Activated naive CD4-positive, alpha-beta T cell treated with anti-CD3 and anti-CD28 coated beads, Interleukin-2, amount 10 ng/mL, durations not matched to agents 7 days and 5 days (primary cell): ENCODE measurements at regions not wholly inside any gene's neighbourhood (a gene's known extent, or its start where the extent isn't known, plus 50 kb on each side); places are given as distances from the start of the nearest gene placed in this dataset.

Experiments used
- CTCF ChIA-PET: fragments of 350-600 bp; sonication (Branson Sonifier 250); formaldehyde crosslinking; loops from one replicate; lab custom pipeline; 2021; ENCODE audit warnings: antibody characterized with exemption; lab: Charles Lee
- DNase-seq: peaks from one replicate; pipeline ENCODE4 v3.0.0-alpha.2; 2020
- H3K27ac Mint-ChIP-seq: one replicate; pipeline ENCODE4 v1.8.0; 2021; ENCODE audit warnings: mild to moderate bottlenecking, moderate library complexity, mixed read lengths
- H3K27me3 Mint-ChIP-seq: one replicate; pipeline ENCODE4 v1.8.0; 2021; ENCODE audit warnings: mild to moderate bottlenecking, mixed read lengths
- H3K36me3 Mint-ChIP-seq: one replicate; pipeline ENCODE4 v1.8.0; 2021; ENCODE audit warnings: mixed read lengths
- H3K4me1 Mint-ChIP-seq: one replicate; pipeline ENCODE4 v1.8.0; 2021; ENCODE audit warnings: mixed read lengths
- H3K4me3 Mint-ChIP-seq: one replicate; pipeline ENCODE4 v1.8.0; 2021; ENCODE audit warnings: mild to moderate bottlenecking, moderate library complexity, mixed read lengths
- H3K9me3 Mint-ChIP-seq: one replicate; pipeline ENCODE4 v1.8.0; 2021; ENCODE audit warnings: mixed read lengths

- Mint-ChIP-seq H3K36me3 (no peaks in the 10 kb centered on the region), H3K27me3 (no peaks in the 10 kb centered on the region), H3K4me3 (no peak overlapping the region), H3K27ac (no peak overlapping the region), H3K4me1 (no peaks in the 10 kb centered on the region), H3K9me3 (no peaks in the 10 kb centered on the region)
- CTCF ChIA-PET, result no interaction called here
- DNase-seq, result no peak
Observed at GRCh38 chrX:43566170-43566569, 89.9 kb upstream of the MAOA start.

DNA sequence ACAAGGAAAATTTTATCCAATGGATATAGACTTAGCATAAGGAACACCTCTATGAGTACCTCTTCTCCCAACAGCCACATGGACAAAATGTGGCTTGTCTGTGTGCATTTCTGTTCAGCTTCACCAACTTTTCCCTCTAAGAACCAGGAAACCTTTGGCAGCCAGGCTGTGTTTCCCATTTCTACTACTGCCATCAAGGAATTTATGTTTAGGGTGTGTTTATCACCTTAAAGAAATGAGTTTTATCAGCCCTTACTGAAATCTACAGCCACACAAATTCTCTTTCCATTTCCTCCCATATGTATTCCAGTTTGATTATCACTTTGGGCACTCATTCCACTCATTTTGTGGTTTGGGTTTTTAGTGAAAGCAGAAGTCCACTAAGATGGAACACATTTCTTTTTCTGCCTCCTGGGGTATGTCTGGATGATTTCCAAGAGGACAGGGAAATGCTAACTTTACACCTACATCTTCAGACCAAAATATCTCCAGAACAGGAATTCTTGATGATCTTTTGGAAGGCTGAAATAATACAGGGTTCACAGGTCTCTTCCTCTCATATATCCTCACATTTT, 82.6 kb upstream of the MAOA start:
- CTCF ChIA-PET, result no interaction called here
- no peak for DNase-seq
- H3K27ac Mint-ChIP-seq, result no peak overlapping the region

DNA sequence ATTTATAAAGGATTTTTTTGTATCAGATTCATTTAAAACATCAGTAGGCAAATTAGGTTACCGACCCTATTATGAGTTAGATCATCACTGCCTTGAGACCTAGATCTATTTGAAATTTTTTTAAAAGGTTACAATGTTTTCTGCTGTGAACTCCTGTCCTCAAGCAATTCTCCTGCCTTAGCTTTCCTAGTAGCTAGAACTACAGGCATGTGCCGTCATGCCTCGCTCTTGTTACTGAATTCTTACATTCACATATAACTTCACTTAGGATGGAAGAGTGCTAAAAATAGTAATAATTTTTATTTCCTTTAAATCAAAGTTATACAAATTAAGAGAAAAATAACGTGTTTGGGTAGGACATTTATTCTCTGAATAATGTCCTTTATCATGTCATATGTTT, 75.5 kb upstream of the MAOA start:
- H3K27ac Mint-ChIP-seq, result no peak overlapping the region
- no peak overlapping the region for H3K4me3 Mint-ChIP-seq

More for the DNA sequence above, 82.6 kb upstream of the MAOA start:
- no peaks in the 10 kb centered on the region for H3K36me3 Mint-ChIP-seq
- no peaks in the 10 kb centered on the region for H3K27me3 Mint-ChIP-seq
- H3K4me3 Mint-ChIP-seq, result no peak overlapping the region
- H3K4me1 Mint-ChIP-seq, result no peaks in the 10 kb centered on the region
- no peaks in the 10 kb centered on the region for H3K9me3 Mint-ChIP-seq

GRCh38 chrX:43581167-43581566, 74.9 kb upstream of the MAOA start:
- Mint-ChIP-seq H3K36me3 (no peaks in the 10 kb centered on the region), H3K27me3 (peaks cover 4% of the 10 kb centered on the region), H3K4me3 (no peak overlapping the region), H3K27ac (no peak overlapping the region), H3K9me3 (no peaks in the 10 kb centered on the region), H3K4me1 (no peaks in the 10 kb centered on the region)
- CTCF ChIA-PET, result no interaction called here
- DNase-seq, result no peak

More for the DNA sequence above, 75.5 kb upstream of the MAOA start:
- CTCF ChIA-PET, result no interaction called here
- DNase-seq, result no peak
- Mint-ChIP-seq H3K36me3 (no peaks in the 10 kb centered on the region), H3K9me3 (no peaks in the 10 kb centered on the region), H3K27me3 (peaks cover 4% of the 10 kb centered on the region), H3K4me1 (no peaks in the 10 kb centered on the region)

- Mint-ChIP-seq H3K9me3 (no peaks in the 10 kb centered on the region), H3K27me3 (peaks cover 4% of the 10 kb centered on the region), H3K36me3 (no peaks in the 10 kb centered on the region), H3K27ac (no peak overlapping the region), H3K4me1 (no peaks in the 10 kb centered on the region), H3K4me3 (no peak overlapping the region)
- no peak for DNase-seq
- CTCF ChIA-PET, result no interaction called here
Observed at GRCh38 chrX:43581888-43582539, 74.1 kb upstream of the MAOA start.

DNA sequence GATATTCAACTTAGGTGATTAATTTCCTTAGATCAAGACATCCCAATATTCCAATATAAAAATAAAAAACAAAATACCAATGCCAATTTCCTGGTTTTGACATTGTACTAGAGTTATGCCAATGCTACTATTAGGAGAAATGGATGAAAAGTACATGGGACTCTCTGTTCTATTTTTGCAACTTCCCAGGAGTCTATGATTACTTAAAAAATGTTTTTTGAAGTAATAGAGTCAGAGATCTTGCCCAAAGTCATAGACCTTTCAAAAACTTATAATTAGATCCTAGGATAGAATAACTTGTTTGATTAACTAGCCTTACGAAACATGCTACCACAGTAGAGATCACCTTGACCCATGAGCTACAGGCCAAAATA, 73.6 kb upstream of the MAOA start:
- DNase-seq, result no peak
- Mint-ChIP-seq H3K36me3 (no peaks in the 10 kb centered on the region), H3K27me3 (peaks cover 4% of the 10 kb centered on the region), H3K4me3 (no peak overlapping the region), H3K27ac (no peak overlapping the region), H3K4me1 (no peaks in the 10 kb centered on the region), H3K9me3 (no peaks in the 10 kb centered on the region)
- CTCF ChIA-PET, result no interaction called here

GRCh38 chrX:43585922-43586321, 70.2 kb upstream of the MAOA start:
- Mint-ChIP-seq H3K9me3 (no peaks in the 10 kb centered on the region), H3K27me3 (no peaks in the 10 kb centered on the region), H3K4me3 (no peak overlapping the region), H3K27ac (no peak overlapping the region), H3K4me1 (no peaks in the 10 kb centered on the region), H3K36me3 (no peaks in the 10 kb centered on the region)
- CTCF ChIA-PET, result no interaction called here
- DNase-seq, result no peak

GRCh38 chrX:43586830-43587229, 69.3 kb upstream of the MAOA start:
- H3K4me1 Mint-ChIP-seq, result no peaks in the 10 kb centered on the region
- no peak for DNase-seq
- no peak overlapping the region for H3K4me3 Mint-ChIP-seq
- H3K27ac Mint-ChIP-seq, result no peak overlapping the region
- no peaks in the 10 kb centered on the region for H3K9me3 Mint-ChIP-seq
- no peaks in the 10 kb centered on the region for H3K36me3 Mint-ChIP-seq
- H3K27me3 Mint-ChIP-seq, result no peaks in the 10 kb centered on the region
- CTCF ChIA-PET, result no interaction called here

DNA sequence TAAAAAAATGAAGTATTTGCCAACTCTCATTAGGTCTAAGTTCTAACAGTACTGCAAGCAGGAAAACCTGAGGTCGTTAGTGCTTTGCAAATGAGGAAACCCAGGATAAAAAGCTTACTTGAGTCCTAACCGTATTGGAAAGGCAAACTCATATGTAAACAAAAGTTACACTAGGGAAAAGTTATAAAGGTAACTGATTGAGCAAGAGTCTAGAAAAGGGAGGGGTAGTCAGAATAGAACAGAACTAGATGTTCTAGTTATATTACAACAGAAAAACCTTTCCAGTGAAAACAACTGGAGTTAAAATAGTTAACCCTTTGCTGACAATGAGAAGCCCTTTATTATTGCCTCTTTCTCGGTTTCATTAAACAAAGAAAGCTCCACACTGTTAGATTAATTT, 66.4 kb upstream of the MAOA start:
- Mint-ChIP-seq H3K4me3 (no peak overlapping the region), H3K36me3 (no peaks in the 10 kb centered on the region), H3K27me3 (no peaks in the 10 kb centered on the region), H3K9me3 (no peaks in the 10 kb centered on the region), H3K27ac (no peak overlapping the region), H3K4me1 (no peaks in the 10 kb centered on the region)
- no peak for DNase-seq
- CTCF ChIA-PET, result interaction anchor here (0.6 kb wide), 1 partner anchor 232 kb away, joined by 3 read pairs; no protein-coding TSS in a partner anchor

- H3K27me3 Mint-ChIP-seq, result no peaks in the 10 kb centered on the region
- DNase-seq, result no peak
- H3K4me1 Mint-ChIP-seq, result no peaks in the 10 kb centered on the region
- H3K4me3 Mint-ChIP-seq, result no peak overlapping the region
- no peak overlapping the region for H3K27ac Mint-ChIP-seq
- CTCF ChIA-PET, result interaction anchor here (0.6 kb wide), 1 partner anchor 232 kb away, joined by 3 read pairs; no protein-coding TSS in a partner anchor
- no peaks in the 10 kb centered on the region for H3K36me3 Mint-ChIP-seq
- H3K9me3 Mint-ChIP-seq, result no peaks in the 10 kb centered on the region
Observed at GRCh38 chrX:43590150-43590549, 65.9 kb upstream of the MAOA start.

DNA sequence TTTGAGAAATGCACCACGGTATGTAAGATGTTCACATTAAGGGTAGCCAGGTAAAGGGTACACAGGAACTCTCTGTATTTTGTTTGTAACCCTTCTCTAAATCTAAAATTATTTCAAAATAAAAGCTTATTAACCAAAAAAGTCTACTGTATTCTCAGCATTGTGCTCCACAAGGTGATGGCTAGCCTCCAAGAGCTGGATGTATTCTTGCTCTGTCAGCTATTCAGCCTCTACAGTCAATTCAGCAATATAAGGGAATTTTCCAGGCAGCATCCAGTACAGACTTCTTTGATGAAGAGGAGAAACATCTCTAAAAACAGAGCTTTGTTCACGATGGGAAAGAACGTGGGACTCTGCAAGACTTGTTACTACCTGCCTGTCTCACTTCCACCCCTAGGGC, 63.5 kb upstream of the MAOA start:
- Mint-ChIP-seq H3K9me3 (no peaks in the 10 kb centered on the region), H3K27me3 (no peaks in the 10 kb centered on the region), H3K4me3 (no peak overlapping the region), H3K36me3 (no peaks in the 10 kb centered on the region), H3K4me1 (no peaks in the 10 kb centered on the region), H3K27ac (no peak overlapping the region)
- CTCF ChIA-PET, result no interaction called here
- DNase-seq, result no peak

GRCh38 chrX:43595931-43596330, 60.2 kb upstream of the MAOA start:
- Mint-ChIP-seq H3K4me3 (no peak overlapping the region), H3K27me3 (no peaks in the 10 kb centered on the region), H3K36me3 (no peaks in the 10 kb centered on the region), H3K9me3 (no peaks in the 10 kb centered on the region), H3K4me1 (no peaks in the 10 kb centered on the region), H3K27ac (no peak overlapping the region)
- CTCF ChIA-PET, result interaction anchor here (0.5 kb wide), 1 partner anchor 129 kb away, joined by 3 read pairs; no protein-coding TSS in a partner anchor
- DNase-seq, result no peak

DNA sequence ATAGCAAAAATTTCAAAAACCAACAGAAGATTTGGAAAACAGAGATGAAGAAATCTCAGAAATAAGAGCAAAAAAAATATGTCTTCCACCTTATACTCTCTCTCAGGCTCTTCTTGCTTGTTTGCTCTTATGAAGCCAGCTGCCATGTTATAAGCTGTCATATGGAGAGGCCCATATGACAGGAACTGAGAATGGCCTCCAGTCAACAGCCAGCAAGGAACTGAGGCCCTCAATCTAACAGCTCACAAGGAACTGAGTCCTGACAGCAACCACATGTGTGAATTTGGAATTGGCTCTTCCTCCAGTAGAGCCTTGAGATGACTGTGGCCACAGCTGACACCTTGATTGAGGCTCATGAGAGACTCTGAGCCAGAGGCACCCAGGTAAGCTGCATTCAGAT, 51.3 kb upstream of the MAOA start:
- Mint-ChIP-seq H3K4me3 (no peak overlapping the region), H3K36me3 (no peaks in the 10 kb centered on the region), H3K4me1 (no peaks in the 10 kb centered on the region), H3K27ac (no peak overlapping the region), H3K9me3 (no peaks in the 10 kb centered on the region), H3K27me3 (no peaks in the 10 kb centered on the region)
- CTCF ChIA-PET, result no interaction called here
- DNase-seq, result no peak

DNA sequence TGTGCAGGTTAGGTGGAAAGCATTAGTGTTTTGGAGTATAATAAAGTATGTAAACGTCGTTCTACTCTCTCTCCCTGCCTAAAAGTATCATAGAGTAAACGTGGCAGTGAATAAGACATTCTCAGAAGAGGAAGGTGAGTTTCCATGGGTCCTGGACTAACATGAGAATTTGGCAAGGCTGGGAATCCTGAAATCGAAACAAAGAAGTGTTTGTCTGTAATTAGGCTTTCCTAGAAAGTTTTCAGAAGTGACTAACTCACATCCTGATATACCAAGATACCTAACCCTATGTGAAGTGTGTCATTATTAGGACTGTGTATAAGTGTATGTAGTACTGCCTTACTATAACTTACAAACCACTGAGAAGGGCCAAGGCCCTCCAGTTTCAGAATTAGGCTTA, 50.7 kb upstream of the MAOA start:
- Mint-ChIP-seq H3K27me3 (no peaks in the 10 kb centered on the region), H3K36me3 (no peaks in the 10 kb centered on the region), H3K4me3 (no peak overlapping the region), H3K4me1 (no peaks in the 10 kb centered on the region), H3K27ac (no peak overlapping the region), H3K9me3 (no peaks in the 10 kb centered on the region)
- CTCF ChIA-PET, result no interaction called here
- DNase-seq, result no peak
